ENCODE measurements at regions not wholly inside any gene's neighbourhood (a gene's known extent, or its start where the extent isn't known, plus 50 kb on each side); places are given as distances from the start of the nearest gene placed in this dataset.

DNA sequence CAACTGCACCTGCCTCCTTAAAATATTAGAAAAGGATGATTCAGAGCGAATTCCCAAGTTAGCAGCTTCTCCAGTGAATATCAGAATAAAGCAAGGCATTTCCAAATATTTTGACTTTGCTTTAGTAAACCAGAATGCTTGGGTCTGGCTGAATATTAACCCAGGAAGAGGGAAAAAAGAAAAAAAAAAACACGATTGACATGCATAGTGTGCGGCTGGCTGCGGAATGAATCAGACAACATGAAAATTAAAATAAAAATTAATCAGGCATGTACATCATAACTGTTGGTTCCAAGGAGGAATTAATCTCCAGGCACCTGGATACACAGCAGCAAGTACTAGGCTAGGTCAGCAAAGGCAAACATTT, 105.8 kb upstream of the NCKAP5 start:
- no peak for DNase-seq (ENCODE audit: low spot score)
- TF ChIP-seq, protein P1, sequence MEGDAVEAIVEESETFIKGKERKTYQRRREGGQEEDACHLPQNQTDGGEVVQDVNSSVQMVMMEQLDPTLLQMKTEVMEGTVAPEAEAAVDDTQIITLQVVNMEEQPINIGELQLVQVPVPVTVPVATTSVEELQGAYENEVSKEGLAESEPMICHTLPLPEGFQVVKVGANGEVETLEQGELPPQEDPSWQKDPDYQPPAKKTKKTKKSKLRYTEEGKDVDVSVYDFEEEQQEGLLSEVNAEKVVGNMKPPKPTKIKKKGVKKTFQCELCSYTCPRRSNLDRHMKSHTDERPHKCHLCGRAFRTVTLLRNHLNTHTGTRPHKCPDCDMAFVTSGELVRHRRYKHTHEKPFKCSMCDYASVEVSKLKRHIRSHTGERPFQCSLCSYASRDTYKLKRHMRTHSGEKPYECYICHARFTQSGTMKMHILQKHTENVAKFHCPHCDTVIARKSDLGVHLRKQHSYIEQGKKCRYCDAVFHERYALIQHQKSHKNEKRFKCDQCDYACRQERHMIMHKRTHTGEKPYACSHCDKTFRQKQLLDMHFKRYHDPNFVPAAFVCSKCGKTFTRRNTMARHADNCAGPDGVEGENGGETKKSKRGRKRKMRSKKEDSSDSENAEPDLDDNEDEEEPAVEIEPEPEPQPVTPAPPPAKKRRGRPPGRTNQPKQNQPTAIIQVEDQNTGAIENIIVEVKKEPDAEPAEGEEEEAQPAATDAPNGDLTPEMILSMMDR (IDR thresholded peaks at IDR 0.05), result no peak
- ATAC-seq (ENCODE audit: low FRiP score), result no peak

DNA sequence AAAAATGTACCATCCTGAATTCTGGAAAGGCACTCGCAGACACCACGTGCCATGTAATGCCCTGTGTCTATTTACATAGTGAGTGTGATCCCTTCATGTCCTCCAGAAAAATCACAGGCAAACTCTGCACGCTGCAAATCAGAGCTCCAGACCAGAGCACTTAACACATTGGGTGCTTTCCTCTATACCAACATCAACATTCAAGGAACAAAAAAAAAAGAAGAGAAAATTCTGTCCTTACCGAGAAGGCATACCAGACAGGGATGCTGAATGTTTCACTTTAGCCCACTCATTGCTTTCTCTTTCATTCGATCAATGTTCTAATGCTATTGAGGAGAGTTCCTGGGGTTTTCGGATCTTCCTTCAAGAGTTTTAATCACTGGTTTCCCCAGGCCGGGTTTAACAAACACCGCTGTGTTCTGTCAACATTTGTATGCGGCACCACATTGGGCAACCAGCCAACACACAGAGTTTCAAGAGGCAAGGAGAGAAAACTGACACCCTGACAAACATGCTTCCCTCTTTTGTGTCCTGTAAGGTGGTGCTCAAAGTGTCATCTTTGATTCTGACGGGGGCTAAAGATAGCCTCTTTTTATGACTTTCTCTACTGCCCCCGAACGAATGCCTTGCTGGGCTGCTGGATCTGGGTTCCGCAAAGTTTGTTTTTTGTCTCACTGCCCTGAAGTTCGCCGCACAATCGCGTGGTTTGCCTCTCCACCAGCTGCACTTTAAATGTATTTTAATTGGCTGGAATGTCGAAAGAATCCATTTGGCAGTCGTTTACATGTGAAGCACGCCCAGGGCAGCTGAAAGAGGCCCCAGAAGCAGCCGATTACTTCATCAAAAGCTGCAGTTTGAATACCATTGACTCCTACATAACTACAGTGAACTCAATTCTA, 106.4 kb upstream of the NCKAP5 start:
- DNase-seq (ENCODE audit: low spot score) (no peak), ATAC-seq (ENCODE audit: low FRiP score) (peak; percentile 38)
- TF ChIP-seq, protein P1 (IDR thresholded peaks at IDR 0.05), result no peak

DNA sequence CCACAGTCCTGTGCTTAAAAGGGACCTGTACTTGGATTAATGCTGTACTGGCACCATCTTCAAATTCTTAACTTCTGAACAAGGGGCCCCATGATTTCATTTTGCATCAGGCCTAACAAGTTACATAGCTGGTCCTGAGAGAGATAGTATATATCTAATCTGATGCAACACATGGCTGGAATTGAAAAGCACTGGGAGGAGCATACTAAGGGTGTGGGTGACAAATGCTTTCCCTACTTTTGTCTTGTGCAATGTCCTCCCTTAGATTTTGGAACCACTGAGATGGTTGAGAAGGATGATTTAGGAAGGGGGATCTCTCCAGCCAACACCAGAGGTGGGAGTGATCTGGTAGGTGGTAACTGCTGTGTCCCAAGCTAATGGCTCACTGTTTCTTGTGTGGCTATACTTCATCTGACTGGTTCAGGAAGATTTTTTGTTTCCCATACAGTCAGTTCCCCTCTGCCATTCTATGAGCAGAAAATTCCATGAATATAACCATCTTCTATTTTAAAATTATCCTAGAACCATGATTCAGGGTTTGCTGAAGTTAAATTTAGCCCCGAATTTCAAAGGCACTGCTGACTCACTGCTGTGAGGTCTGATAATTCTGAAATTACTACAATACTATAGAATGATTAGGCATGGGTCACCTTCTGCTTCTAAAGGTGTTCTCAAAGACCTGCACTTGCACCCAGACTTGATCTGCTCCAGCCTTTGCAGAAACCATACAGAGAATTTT, 108.3 kb upstream of the NCKAP5 start:
- no peak for ATAC-seq (ENCODE audit: low FRiP score)
- TF ChIP-seq, protein P1 (IDR thresholded peaks at IDR 0.05), result no peak
- no peak for DNase-seq (ENCODE audit: low spot score)

DNA sequence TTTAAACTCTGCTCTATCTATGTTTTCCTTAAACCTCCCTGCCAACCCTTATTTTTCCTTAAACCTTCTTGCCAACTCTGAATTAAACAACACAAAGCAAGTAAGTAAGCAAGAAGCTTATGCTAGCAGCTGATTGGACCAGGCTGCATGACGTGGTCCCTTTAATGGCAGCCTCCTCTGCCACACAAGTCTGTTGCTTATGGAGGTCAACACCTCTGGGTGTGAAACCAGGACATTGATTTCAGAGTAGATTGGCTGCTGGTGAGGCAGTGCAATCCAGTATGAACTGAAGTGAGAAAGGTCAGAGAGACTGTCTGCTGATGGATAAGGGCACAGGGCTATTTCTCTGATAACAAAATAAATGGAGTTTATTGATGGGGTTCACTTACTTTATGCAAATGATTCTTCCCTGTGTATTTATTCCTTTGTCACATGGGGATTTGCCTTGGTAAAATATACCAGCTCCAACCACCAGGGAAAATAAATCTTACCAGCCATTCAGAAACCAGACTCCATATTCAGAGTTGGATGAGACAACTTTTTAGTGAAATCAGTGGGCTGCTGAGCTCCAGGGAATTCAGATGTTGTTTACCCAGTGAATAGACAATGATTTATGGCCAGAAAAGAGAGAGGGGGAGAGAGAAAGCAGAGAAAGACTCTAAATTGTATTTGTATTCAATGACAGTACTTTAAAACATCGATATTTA, 112.2 kb upstream of the NCKAP5 start:
- ATAC-seq (ENCODE audit: low FRiP score), result no peak
- TF ChIP-seq, protein P1 (IDR thresholded peaks at IDR 0.05), result no peak
- no peak for DNase-seq (ENCODE audit: low spot score)

DNA sequence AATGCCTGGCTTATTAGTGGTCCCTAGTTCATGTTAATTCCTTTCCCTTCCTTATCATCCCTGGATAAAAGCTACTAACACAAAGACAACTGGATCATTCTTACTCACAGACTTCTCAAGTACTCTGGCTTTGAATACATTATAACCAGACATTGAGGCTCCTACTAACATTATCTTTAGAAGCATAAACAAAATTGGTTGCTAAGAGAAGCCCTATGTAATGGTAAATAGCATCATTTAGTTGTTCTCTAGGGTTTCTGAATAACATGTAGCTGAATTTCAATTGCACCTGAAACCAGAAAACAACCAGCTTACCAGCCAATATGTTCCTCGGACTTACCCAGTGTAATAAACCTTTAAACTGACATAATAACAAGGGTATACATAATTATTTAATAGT, 114.1 kb upstream of the NCKAP5 start:
- DNase-seq (ENCODE audit: low spot score), result no peak
- TF ChIP-seq, protein P1 (IDR thresholded peaks at IDR 0.05), result no peak

DNA sequence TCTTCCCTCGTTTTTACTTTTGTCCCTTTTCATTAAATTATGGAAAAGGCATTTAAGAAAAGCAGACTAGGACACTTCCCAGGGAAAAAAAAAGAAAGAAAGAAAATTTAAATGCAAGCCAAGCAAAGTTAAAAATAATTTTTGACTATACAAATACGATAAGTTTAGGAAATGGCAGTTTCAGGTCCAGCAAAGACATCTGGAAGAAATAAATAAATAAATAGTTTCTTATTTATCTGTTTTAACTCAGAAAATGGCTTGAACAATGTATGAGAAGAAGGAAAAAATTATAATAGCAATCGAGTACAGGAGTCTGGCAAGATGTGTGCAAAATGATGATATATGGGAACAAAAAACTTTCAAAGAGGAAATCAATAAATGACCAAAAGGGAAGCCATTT, 114.6 kb upstream of the NCKAP5 start:
- DNase-seq (ENCODE audit: low spot score), result no peak

More for the DNA sequence above, 114.1 kb upstream of the NCKAP5 start:
- ATAC-seq (ENCODE audit: low FRiP score), result no peak

More for the DNA sequence above, 114.6 kb upstream of the NCKAP5 start:
- no peak for ATAC-seq (ENCODE audit: low FRiP score)
- TF ChIP-seq, protein P1 (IDR thresholded peaks at IDR 0.05), result no peak

All from omental fat pad (tissue), 3 donors.